HG03442 (cell line): ENCODE measurements at regions not wholly inside any gene's neighbourhood (a gene's known extent, or its start where the extent isn't known, plus 50 kb on each side); places are given as distances from the start of the nearest gene placed in this dataset.
"Not testable (repeated sequence)": the region's sequence is repeated elsewhere in the genome, so short reads cannot be mapped to it uniquely, and the experiment has no call there.

Experiments used
- ATAC-seq: cut with Tn5 transposase; IDR thresholded peaks from one replicate; pipeline ENCODE4 v1.9.1; 2021; ENCODE audit warnings: mild to moderate bottlenecking, moderate library complexity; ENCODE audit not compliant: unreplicated experiment

GRCh38 chr4:177791188-177791587 lies 349.0 kb upstream of the AGA start:
- ATAC-seq, result no peak

- no peak for ATAC-seq
These were observed 354.6 kb upstream of the AGA start for GRCh38 chr4:177796841-177797240.

- ATAC-seq, result no peak
These were observed 355.9 kb upstream of the AGA start for GRCh38 chr4:177798161-177798560.

GRCh38 chr4:177802162-177802561 lies 359.9 kb upstream of the AGA start:
- no peak for ATAC-seq

- no peak for ATAC-seq
These were observed 360.4 kb upstream of the AGA start for GRCh38 chr4:177802661-177803060.

GRCh38 chr4:177803151-177803550 lies 360.9 kb upstream of the AGA start:
- no peak for ATAC-seq

- no peak for ATAC-seq
These were observed 367.6 kb upstream of the AGA start for GRCh38 chr4:177809791-177810190.

GRCh38 chr4:177810220-177810619 lies 368.0 kb upstream of the AGA start:
- ATAC-seq, result no peak

GRCh38 chr4:177818392-177818791 lies 376.2 kb upstream of the AGA start:
- ATAC-seq, result not testable (repeated sequence)

- ATAC-seq, result no peak
These were observed 384.7 kb upstream of the AGA start for GRCh38 chr4:177826973-177827372.

- no peak for ATAC-seq
These were observed 399.0 kb upstream of the AGA start for GRCh38 chr4:177841258-177841657.

GRCh38 chr4:177853229-177853628 lies 411.0 kb upstream of the AGA start:
- ATAC-seq, result no peak

- no peak for ATAC-seq
These were observed 413.4 kb upstream of the AGA start for GRCh38 chr4:177855507-177856197.

GRCh38 chr4:177860171-177860570 lies 417.9 kb upstream of the AGA start:
- no peak for ATAC-seq

GRCh38 chr4:177861551-177862094 lies 419.4 kb upstream of the AGA start:
- ATAC-seq, result no peak

- ATAC-seq, result no peak
These were observed 420.4 kb upstream of the AGA start for GRCh38 chr4:177862541-177863176.

- no peak for ATAC-seq
These were observed 437.6 kb upstream of the AGA start for GRCh38 chr4:177879851-177880250.

- no peak for ATAC-seq
These were observed 452.9 kb upstream of the AGA start for GRCh38 chr4:177895136-177895535.

- no peak for ATAC-seq
These were observed 459.5 kb upstream of the AGA start for GRCh38 chr4:177901786-177902185.

- ATAC-seq, result no peak
These were observed 460.1 kb upstream of the AGA start for GRCh38 chr4:177902386-177902785.

- ATAC-seq, result no peak
These were observed 465.6 kb upstream of the AGA start for GRCh38 chr4:177907736-177908424.

- no peak for ATAC-seq
These were observed 479.5 kb upstream of the AGA start for GRCh38 chr4:177921715-177922114.
